Ishikawa (cell line): ENCODE measurements at regions not wholly inside any gene's neighbourhood (a gene's known extent, or its start where the extent isn't known, plus 50 kb on each side); places are given as distances from the start of the nearest gene placed in this dataset.

Experiments used
- CEBPB ChIP-seq: IDR thresholded peaks from 2 replicates; pipeline ENCODE4 v1.6.1; 2012
- EP300 ChIP-seq: IDR thresholded peaks from 2 replicates; pipeline ENCODE4 v1.6.1; 2012; ENCODE audit warnings: borderline replicate concordance
- FOXM1 ChIP-seq: IDR thresholded peaks from 2 replicates; pipeline ENCODE4 v1.6.1; 2012; ENCODE audit warnings: low read depth, borderline replicate concordance
- RAD21 ChIP-seq: IDR thresholded peaks from 2 replicates; pipeline ENCODE4 v1.6.1; 2012; ENCODE audit warnings: low read depth
- TAF1 ChIP-seq: IDR thresholded peaks from 2 replicates; pipeline ENCODE4 v1.6.1; 2012; ENCODE audit warnings: low read depth, mild to moderate bottlenecking
- TCF12 ChIP-seq: IDR thresholded peaks from 2 replicates; pipeline ENCODE4 v1.6.1; 2012; ENCODE audit warnings: low read depth
- USF1 ChIP-seq: IDR thresholded peaks from 2 replicates; pipeline ENCODE4 v1.6.1; 2012
- YY1 ChIP-seq: IDR thresholded peaks from 2 replicates; pipeline ENCODE4 v1.6.1; 2012; ENCODE audit warnings: low read depth
- ZBTB7A ChIP-seq: IDR thresholded peaks from 2 replicates; pipeline ENCODE4 v1.6.1; 2012; ENCODE audit warnings: low read depth

GRCh38 chr10:125343118-125343925 is 183.0 kb upstream of the CTBP2 start:
- TF ChIP-seq EP300 = no peak
- no peak for TF ChIP-seq FOXM1
- TF ChIP-seq ZBTB7A = no peak
- TF ChIP-seq RAD21 = peak; percentile 83
- TF ChIP-seq YY1 = no peak
- no peak for TF ChIP-seq TCF12
- TF ChIP-seq CEBPB = no peak
- TF ChIP-seq USF1 = no peak
- TF ChIP-seq TAF1 = no peak
